NB4 (cell line): ENCODE measurements at regions not wholly inside any gene's neighbourhood (a gene's known extent, or its start where the extent isn't known, plus 50 kb on each side); places are given as distances from the start of the nearest gene placed in this dataset.

Experiments used
- MAX ChIP-seq: IDR thresholded peaks from 2 replicates; pipeline ENCODE4 v1.6.1; 2011; ENCODE audit warnings: low read depth, low read length
- POLR2A ChIP-seq: IDR thresholded peaks from 2 replicates; pipeline ENCODE4 v1.6.1; 2011; ENCODE audit warnings: mild to moderate bottlenecking; ENCODE audit not compliant: insufficient read length; ENCODE audit errors: extremely low read depth
- TF ChIP-seq, protein P1 (sequence below): IDR thresholded peaks from one replicate; pipeline ENCODE4 v1.5.1; 2012; ENCODE audit warnings: low read depth, low read length

- TF ChIP-seq, protein P1, sequence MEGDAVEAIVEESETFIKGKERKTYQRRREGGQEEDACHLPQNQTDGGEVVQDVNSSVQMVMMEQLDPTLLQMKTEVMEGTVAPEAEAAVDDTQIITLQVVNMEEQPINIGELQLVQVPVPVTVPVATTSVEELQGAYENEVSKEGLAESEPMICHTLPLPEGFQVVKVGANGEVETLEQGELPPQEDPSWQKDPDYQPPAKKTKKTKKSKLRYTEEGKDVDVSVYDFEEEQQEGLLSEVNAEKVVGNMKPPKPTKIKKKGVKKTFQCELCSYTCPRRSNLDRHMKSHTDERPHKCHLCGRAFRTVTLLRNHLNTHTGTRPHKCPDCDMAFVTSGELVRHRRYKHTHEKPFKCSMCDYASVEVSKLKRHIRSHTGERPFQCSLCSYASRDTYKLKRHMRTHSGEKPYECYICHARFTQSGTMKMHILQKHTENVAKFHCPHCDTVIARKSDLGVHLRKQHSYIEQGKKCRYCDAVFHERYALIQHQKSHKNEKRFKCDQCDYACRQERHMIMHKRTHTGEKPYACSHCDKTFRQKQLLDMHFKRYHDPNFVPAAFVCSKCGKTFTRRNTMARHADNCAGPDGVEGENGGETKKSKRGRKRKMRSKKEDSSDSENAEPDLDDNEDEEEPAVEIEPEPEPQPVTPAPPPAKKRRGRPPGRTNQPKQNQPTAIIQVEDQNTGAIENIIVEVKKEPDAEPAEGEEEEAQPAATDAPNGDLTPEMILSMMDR, result no peak
- TF ChIP-seq MAX, result no peak
- no peak for TF ChIP-seq POLR2A
Measured at GRCh38 chr1:57850176-57850940, 426.5 kb upstream of the DAB1 start.
